ENCODE measurements at regions not wholly inside any gene's neighbourhood (a gene's known extent, or its start where the extent isn't known, plus 50 kb on each side); places are given as distances from the start of the nearest gene placed in this dataset.

DNA sequence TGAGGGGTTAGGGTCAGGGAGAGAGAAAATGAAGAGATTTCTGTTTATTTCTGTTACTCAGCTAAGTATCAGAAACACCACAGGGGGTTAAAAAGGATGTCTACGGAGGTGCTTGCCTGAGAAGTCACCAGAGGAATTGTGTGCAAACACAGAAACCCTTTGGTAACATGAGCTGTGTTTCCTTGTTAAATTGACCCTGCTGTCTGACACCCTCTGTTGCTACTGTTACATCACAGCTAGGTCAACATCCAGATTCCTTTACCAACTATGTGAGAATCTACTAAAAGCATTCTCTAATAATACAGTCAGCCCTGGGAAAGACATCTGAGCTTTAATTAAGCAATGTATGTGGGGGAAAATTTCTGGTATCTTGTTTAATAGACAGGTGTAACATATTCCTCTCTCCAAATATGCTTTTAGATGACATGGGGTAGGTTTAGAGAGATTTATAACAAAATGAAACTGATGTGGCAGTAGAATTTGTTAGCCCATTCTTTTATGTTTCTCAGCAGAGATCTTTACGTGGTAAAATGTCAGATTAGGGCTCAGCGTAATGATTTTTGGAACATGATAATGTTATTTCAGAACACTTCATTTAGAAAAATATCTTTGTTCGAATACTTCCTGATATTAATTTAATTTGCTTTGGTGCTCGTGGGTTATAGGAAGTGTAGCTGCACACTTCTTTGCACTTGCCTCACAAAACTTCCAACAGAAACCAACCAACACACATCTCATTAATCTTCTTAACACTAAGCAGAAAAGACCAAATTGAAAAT is 168.0 kb upstream of the AHR start (continued):
- TF ChIP-seq ARID2 (CRISPR knock-in tag; IDR thresholded peaks at IDR 0.05; ENCODE audit: borderline replicate concordance) (peak; percentile 54; the same call in 1 of the 2 replicates), PRPF4 (IDR thresholded peaks at IDR 0.05; ENCODE audit: low read depth, low read length, poor library complexity, severe bottlenecking) (no peak), ZNF382 (CRISPR knock-in tag; IDR thresholded peaks at IDR 0.05; ENCODE audit: borderline replicate concordance) (no peak), NCOA1 (CRISPR knock-in tag; IDR thresholded peaks at IDR 0.05) (no peak), SATB2 (CRISPR knock-in tag; IDR thresholded peaks at IDR 0.05) (no peak), STAG1 (CRISPR knock-in tag; IDR thresholded peaks at IDR 0.05) (peak; percentile 49), HNF4A (CRISPR knock-in tag; IDR thresholded peaks at IDR 0.05) (peak; percentile 83), SRSF4 (IDR thresholded peaks at IDR 0.05; ENCODE audit: low read depth, low read length, poor library complexity, severe bottlenecking) (no peak), CEBPG (CRISPR knock-in tag; IDR thresholded peaks at IDR 0.05) (peak; percentile 95), RCOR2 (CRISPR knock-in tag; IDR thresholded peaks at IDR 0.05) (peak; percentile 95), HNF4G (IDR thresholded peaks at IDR 0.05; ENCODE audit: borderline replicate concordance, low read depth, low read length) (peak; percentile 80; the same call in 1 of the 2 replicates), HNF4G (CRISPR knock-in tag; IDR thresholded peaks at IDR 0.05; ENCODE audit: borderline replicate concordance, low read depth) (no peak), ZNF749 (CRISPR knock-in tag; IDR thresholded peaks at IDR 0.05; ENCODE audit: borderline replicate concordance) (no peak), RBM22 (optimal IDR thresholded peaks at IDR 0.05; ENCODE audit: low read length) (no peak), JDP2 (CRISPR knock-in tag; IDR thresholded peaks at IDR 0.05; ENCODE audit: borderline replicate concordance) (no peak), REL (CRISPR knock-in tag; conservative IDR thresholded peaks at IDR 0.05) (no peak), SMC3 (IDR thresholded peaks at IDR 0.05; ENCODE audit: low read length) (peak; percentile 46; the same call in 1 of the 2 replicates), ARHGAP35 (CRISPR knock-in tag; IDR thresholded peaks at IDR 0.05; ENCODE audit: borderline replicate concordance) (no peak), HNRNPUL1 (IDR thresholded peaks at IDR 0.05; ENCODE audit: low read depth, low read length) (no peak)
- TF ChIP-seq, protein P1, sequence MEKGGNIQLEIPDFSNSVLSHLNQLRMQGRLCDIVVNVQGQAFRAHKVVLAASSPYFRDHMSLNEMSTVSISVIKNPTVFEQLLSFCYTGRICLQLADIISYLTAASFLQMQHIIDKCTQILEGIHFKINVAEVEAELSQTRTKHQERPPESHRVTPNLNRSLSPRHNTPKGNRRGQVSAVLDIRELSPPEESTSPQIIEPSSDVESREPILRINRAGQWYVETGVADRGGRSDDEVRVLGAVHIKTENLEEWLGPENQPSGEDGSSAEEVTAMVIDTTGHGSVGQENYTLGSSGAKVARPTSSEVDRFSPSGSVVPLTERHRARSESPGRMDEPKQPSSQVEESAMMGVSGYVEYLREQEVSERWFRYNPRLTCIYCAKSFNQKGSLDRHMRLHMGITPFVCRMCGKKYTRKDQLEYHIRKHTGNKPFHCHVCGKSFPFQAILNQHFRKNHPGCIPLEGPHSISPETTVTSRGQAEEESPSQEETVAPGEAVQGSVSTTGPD (CRISPR knock-in tag; IDR thresholded peaks at IDR 0.05): 0 out of 2 replicates have a peak, but pooled peaks have one; percentile 51
- TF ChIP-seq, protein P2, sequence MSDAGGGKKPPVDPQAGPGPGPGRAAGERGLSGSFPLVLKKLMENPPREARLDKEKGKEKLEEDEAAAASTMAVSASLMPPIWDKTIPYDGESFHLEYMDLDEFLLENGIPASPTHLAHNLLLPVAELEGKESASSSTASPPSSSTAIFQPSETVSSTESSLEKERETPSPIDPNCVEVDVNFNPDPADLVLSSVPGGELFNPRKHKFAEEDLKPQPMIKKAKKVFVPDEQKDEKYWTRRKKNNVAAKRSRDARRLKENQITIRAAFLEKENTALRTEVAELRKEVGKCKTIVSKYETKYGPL (CRISPR knock-in tag; IDR thresholded peaks at IDR 0.05): peak; percentile 87; the same call in 1 of the 2 replicates
- TF ChIP-seq, protein P3, sequence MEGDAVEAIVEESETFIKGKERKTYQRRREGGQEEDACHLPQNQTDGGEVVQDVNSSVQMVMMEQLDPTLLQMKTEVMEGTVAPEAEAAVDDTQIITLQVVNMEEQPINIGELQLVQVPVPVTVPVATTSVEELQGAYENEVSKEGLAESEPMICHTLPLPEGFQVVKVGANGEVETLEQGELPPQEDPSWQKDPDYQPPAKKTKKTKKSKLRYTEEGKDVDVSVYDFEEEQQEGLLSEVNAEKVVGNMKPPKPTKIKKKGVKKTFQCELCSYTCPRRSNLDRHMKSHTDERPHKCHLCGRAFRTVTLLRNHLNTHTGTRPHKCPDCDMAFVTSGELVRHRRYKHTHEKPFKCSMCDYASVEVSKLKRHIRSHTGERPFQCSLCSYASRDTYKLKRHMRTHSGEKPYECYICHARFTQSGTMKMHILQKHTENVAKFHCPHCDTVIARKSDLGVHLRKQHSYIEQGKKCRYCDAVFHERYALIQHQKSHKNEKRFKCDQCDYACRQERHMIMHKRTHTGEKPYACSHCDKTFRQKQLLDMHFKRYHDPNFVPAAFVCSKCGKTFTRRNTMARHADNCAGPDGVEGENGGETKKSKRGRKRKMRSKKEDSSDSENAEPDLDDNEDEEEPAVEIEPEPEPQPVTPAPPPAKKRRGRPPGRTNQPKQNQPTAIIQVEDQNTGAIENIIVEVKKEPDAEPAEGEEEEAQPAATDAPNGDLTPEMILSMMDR (CRISPR knock-in tag; IDR thresholded peaks at IDR 0.05): no peak
- TF ChIP-seq, protein P4, sequence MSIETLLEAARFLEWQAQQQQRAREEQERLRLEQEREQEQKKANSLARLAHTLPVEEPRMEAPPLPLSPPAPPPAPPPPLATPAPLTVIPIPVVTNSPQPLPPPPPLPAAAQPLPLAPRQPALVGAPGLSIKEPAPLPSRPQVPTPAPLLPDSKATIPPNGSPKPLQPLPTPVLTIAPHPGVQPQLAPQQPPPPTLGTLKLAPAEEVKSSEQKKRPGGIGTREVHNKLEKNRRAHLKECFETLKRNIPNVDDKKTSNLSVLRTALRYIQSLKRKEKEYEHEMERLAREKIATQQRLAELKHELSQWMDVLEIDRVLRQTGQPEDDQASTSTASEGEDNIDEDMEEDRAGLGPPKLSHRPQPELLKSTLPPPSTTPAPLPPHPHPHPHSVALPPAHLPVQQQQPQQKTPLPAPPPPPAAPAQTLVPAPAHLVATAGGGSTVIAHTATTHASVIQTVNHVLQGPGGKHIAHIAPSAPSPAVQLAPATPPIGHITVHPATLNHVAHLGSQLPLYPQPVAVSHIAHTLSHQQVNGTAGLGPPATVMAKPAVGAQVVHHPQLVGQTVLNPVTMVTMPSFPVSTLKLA (IDR thresholded peaks at IDR 0.05): no peak
- TF ChIP-seq, protein P5, sequence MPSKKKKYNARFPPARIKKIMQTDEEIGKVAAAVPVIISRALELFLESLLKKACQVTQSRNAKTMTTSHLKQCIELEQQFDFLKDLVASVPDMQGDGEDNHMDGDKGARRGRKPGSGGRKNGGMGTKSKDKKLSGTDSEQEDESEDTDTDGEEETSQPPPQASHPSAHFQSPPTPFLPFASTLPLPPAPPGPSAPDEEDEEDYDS (CRISPR knock-in tag; IDR thresholded peaks at IDR 0.05): peak; percentile 61; the same call in 1 of the 2 replicates

Measured in HepG2 (cell line).